ENCODE measurements at regions not wholly inside any gene's neighbourhood (a gene's known extent, or its start where the extent isn't known, plus 50 kb on each side); places are given as distances from the start of the nearest gene placed in this dataset.

DNA sequence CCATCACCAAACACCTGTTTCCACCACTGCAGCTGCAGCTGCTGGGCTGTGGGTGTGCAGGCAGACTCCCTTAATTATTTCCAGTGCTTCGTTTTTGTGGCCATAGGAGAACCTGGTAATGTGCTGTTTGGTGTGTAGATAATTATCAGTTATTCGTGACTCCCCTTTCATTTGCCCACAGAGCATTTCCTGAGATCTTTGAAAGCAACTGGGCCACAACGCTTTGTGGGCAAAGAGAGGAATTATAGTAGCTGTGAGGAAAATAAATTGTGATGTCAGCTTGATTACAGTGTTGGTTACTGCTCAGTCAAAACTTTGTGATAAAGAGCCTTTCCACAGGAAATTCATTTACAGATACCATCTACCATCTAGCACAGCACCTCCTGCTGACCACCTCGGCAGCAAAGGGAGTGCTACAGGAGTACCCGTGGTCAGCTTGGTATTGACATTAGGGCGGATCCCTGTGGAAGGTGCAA is 193.3 kb upstream of the SLCO3A1 start:
- no peak for DNase-seq (ENCODE audit: low spot score in 2 of 2)
- Histone ChIP-seq H3K4me1 (no peaks in the 10 kb centered on the region), H3K27ac (no peak overlapping the region), H3K36me3 (no peaks in the 10 kb centered on the region), H3K4me3 (no peak overlapping the region), H3K9me3 (peaks cover 0 to 2% (median 0%) of the 10 kb centered on the region in 4 donors), H3K27me3 (peaks cover 0 to 11% of the 10 kb centered on the region in 2 donors)
- WGBS, 2 donors, result 46 to 52% methylated on average over 6 of the region's 6 CpGs
- TF ChIP-seq, protein P1, sequence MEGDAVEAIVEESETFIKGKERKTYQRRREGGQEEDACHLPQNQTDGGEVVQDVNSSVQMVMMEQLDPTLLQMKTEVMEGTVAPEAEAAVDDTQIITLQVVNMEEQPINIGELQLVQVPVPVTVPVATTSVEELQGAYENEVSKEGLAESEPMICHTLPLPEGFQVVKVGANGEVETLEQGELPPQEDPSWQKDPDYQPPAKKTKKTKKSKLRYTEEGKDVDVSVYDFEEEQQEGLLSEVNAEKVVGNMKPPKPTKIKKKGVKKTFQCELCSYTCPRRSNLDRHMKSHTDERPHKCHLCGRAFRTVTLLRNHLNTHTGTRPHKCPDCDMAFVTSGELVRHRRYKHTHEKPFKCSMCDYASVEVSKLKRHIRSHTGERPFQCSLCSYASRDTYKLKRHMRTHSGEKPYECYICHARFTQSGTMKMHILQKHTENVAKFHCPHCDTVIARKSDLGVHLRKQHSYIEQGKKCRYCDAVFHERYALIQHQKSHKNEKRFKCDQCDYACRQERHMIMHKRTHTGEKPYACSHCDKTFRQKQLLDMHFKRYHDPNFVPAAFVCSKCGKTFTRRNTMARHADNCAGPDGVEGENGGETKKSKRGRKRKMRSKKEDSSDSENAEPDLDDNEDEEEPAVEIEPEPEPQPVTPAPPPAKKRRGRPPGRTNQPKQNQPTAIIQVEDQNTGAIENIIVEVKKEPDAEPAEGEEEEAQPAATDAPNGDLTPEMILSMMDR (IDR thresholded peaks at IDR 0.05), result no peak
- TF ChIP-seq POLR2A (IDR thresholded peaks at IDR 0.05) (no peak), EP300 (IDR thresholded peaks at IDR 0.05) (no peak)

DNA sequence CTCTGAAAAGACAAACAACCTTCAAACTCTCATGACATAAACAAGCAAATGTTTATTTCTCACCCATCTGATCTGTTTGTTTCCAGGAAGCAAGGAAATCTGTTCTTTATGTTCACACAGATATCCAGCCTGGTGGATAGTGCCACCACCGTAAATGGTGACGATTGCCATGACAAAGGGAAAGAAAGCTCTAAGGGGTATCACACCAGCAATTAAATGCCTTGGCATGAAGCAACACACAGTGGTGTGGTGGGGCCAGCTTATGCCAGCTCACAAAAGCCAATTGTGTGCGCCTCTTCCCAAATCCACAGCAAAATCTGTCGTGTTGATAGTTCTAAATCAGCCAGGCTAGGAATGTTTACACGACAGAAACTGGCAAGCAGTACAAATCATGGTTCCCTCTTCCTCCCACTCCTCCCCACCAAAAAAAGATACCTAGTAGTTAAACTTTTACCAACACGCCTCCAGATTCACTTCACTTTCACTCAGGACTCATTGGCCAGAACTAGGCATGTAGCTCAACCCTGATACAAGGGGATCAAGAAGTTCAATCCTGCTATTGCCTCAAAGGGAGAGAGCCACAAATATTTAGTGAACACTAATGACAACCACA is 189.2 kb upstream of the SLCO3A1 start:
- no peak for DNase-seq (ENCODE audit: low spot score in 2 of 2)
- Histone ChIP-seq H3K27ac (no peak overlapping the region), H3K27me3 (peaks cover 0 to 12% of the 10 kb centered on the region in 2 donors), H3K4me1 (no peaks in the 10 kb centered on the region), H3K36me3 (no peaks in the 10 kb centered on the region), H3K9me3 (no peaks in the 10 kb centered on the region), H3K4me3 (no peak overlapping the region)
- no peak for TF ChIP-seq EP300 (IDR thresholded peaks at IDR 0.05)
- TF ChIP-seq, protein P1 (IDR thresholded peaks at IDR 0.05), result no peak
- no peak for TF ChIP-seq POLR2A (IDR thresholded peaks at IDR 0.05)
- WGBS, 2 donors, result 49 to 67% methylated on average over 6 of the region's 6 CpGs

DNA sequence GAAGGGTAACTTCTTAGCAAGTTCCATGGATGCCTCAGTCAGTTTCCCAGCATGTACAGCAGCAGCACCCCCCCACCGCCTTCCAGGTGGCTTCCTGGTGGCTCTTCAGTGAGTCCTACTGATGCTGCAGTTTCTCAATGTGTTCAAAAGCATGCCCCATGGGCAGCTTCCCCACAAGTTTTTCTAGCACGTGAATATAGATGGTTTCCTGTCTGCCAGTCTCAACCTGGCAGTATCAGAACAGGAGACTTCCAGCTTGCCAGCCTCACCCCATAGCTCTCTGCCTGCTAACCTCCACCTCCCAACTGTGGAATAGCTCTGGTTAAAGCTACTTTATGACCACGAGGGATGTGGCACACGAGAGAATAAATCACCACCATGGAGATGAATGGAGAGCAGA is 188.3 kb upstream of the SLCO3A1 start:
- H3K27ac ChIP-seq, result no peak overlapping the region
- no peak for TF ChIP-seq EP300 (IDR thresholded peaks at IDR 0.05)
- TF ChIP-seq, protein P1 (IDR thresholded peaks at IDR 0.05), result no peak
- TF ChIP-seq POLR2A (IDR thresholded peaks at IDR 0.05), result no peak
- no peaks in the 10 kb centered on the region for H3K36me3 ChIP-seq
- no peak overlapping the region for H3K4me3 ChIP-seq
- 67 to 82% methylated on average over 4 of the region's 4 CpGs for WGBS, 2 donors
- no peaks in the 10 kb centered on the region for H3K4me1 ChIP-seq
- DNase-seq (ENCODE audit: low spot score in 2 of 2), result no peak
- H3K9me3 ChIP-seq, result no peaks in the 10 kb centered on the region
- H3K27me3 ChIP-seq, result peaks cover 0 to 6% of the 10 kb centered on the region in 2 donors

DNA sequence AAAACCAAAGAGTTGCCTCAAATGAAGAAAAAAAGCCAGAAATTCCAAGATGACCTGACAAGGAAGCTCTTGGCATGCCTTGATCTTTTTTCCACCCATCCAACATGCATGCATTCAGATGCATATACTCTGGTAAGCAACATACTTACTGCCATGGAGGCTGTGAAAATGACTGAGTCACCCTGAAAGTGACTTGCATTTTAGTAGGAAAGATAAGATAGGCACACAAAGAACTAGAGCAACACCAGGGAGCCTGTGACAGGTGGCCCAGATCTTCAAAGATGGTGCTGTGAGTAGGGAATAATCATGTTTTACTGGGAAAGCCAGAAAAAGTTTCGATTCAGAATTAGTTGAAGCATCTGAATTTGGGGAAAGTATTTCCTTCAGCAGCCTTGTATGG is 185.1 kb upstream of the SLCO3A1 start:
- TF ChIP-seq EP300 (IDR thresholded peaks at IDR 0.05) (no peak), POLR2A (IDR thresholded peaks at IDR 0.05) (no peak)
- TF ChIP-seq, protein P1 (IDR thresholded peaks at IDR 0.05), result no peak
- 87 to 96% methylated on average over 1 of the region's 1 CpG for WGBS, 2 donors
- Histone ChIP-seq H3K9me3 (no peaks in the 10 kb centered on the region), H3K4me1 (no peaks in the 10 kb centered on the region), H3K27me3 (peaks cover 0 to 6% of the 10 kb centered on the region in 2 donors), H3K4me3 (no peak overlapping the region), H3K27ac (no peak overlapping the region), H3K36me3 (no peaks in the 10 kb centered on the region)
- DNase-seq (ENCODE audit: low spot score in 2 of 2), result no peak

DNA sequence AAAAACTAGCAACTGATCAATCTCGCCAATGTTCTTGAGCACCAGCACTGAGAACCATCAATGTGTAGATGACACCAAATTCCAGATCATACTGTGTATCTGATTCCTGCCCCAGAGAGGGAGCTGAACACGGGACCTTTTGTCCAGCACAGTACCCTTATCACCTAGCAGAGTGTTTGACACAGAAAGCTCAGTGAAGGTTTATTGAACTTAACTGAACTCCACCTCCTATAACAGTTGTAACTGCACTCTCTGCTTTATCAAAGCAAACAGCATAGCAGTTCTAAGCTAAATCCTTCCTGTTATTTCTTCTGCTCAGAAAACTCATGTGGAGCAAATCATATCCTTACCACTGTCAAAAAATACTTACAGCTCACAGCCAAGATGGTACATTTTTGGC is 183.4 kb upstream of the SLCO3A1 start:
- 77 to 85% methylated on average over 2 of the region's 2 CpGs for WGBS, 2 donors
- no peaks in the 10 kb centered on the region for H3K36me3 ChIP-seq

More for the DNA sequence above, 183.4 kb upstream of the SLCO3A1 start:
- DNase-seq (ENCODE audit: low spot score in 2 of 2), result no peak
- Histone ChIP-seq H3K9me3 (peaks cover 0 to 14% (median 4%) of the 10 kb centered on the region in 4 donors), H3K4me3 (no peak overlapping the region), H3K27me3 (peaks cover 0 to 2% of the 10 kb centered on the region in 2 donors), H3K27ac (no peak overlapping the region), H3K4me1 (no peaks in the 10 kb centered on the region)
- TF ChIP-seq POLR2A (IDR thresholded peaks at IDR 0.05) (no peak), EP300 (IDR thresholded peaks at IDR 0.05) (no peak)
- TF ChIP-seq, protein P1 (IDR thresholded peaks at IDR 0.05), result no peak
